Activated naive CD8-positive, alpha-beta T cell treated with anti-CD3 and anti-CD28 coated beads, Interleukin-2, amount 10 ng/mL, durations not matched to agents 7 days and 5 days (primary cell): ENCODE measurements at regions not wholly inside any gene's neighbourhood (a gene's known extent, or its start where the extent isn't known, plus 50 kb on each side); places are given as distances from the start of the nearest gene placed in this dataset.

Source experiments
- ATAC-seq: fragments of 150-1000 bp; cut with Tn5 transposase; one replicate; pipeline ENCODE4 v1.10.0; 2021; ENCODE audit warnings: low read depth, moderate library complexity
- POLR2A ChIA-PET: fragments of 350-600 bp; sonication (Branson Sonifier 250); formaldehyde crosslinking; loops from one replicate; lab custom pipeline; 2021; ENCODE audit warnings: antibody characterized with exemption; lab: Charles Lee
- DNase-seq: peaks from one replicate; pipeline ENCODE4 v3.0.0; 2021
- H3K27ac Mint-ChIP-seq: one replicate; pipeline ENCODE4 v1.8.0; 2022; ENCODE audit warnings: mild to moderate bottlenecking, mixed read lengths
- H3K27me3 Mint-ChIP-seq: one replicate; pipeline ENCODE4 v1.8.0; 2022; ENCODE audit warnings: mild to moderate bottlenecking, moderate library complexity, mixed read lengths
- H3K36me3 Mint-ChIP-seq: one replicate; pipeline ENCODE4 v1.8.0; 2021; ENCODE audit warnings: mild to moderate bottlenecking, mixed read lengths
- H3K4me1 Mint-ChIP-seq: one replicate; pipeline ENCODE4 v1.8.0; 2021; ENCODE audit warnings: mixed read lengths
- H3K4me3 Mint-ChIP-seq: one replicate; pipeline ENCODE4 v1.8.0; 2022; ENCODE audit warnings: mild to moderate bottlenecking, moderate library complexity, mixed read lengths
- H3K9me3 Mint-ChIP-seq: one replicate; pipeline ENCODE4 v1.8.0; 2021; ENCODE audit warnings: mixed read lengths

GRCh38 chr10:89118091-89118490, 89.0 kb downstream of the CH25H start:
- Mint-ChIP-seq H3K36me3 (no peaks in the 10 kb centered on the region), H3K4me3 (no peak overlapping the region), H3K4me1 (no peaks in the 10 kb centered on the region), H3K27ac (no peak overlapping the region), H3K9me3 (no peaks in the 10 kb centered on the region), H3K27me3 (peaks cover 35% of the 10 kb centered on the region)
- DNase-seq (no peak), ATAC-seq (no peak)
- POLR2A ChIA-PET, result interaction anchor here (0.7 kb wide), 1 partner anchor 362 kb away, joined by 3 read pairs; no protein-coding TSS in a partner anchor

- POLR2A ChIA-PET, result no interaction called here
- no peak for ATAC-seq
- Mint-ChIP-seq H3K27me3 (peaks cover 32% of the 10 kb centered on the region), H3K4me3 (no peak overlapping the region), H3K4me1 (no peaks in the 10 kb centered on the region), H3K27ac (no peak overlapping the region), H3K9me3 (no peaks in the 10 kb centered on the region), H3K36me3 (no peaks in the 10 kb centered on the region)
- no peak for DNase-seq
Measured at GRCh38 chr10:89115876-89116627, 91.1 kb downstream of the CH25H start.

- DNase-seq (no peak), ATAC-seq (no peak)
- Mint-ChIP-seq H3K36me3 (no peaks in the 10 kb centered on the region), H3K9me3 (no peaks in the 10 kb centered on the region), H3K4me1 (peaks cover 2% of the 10 kb centered on the region), H3K27me3 (peaks cover 32% of the 10 kb centered on the region), H3K27ac (no peak overlapping the region), H3K4me3 (no peak overlapping the region)
- POLR2A ChIA-PET, result no interaction called here
Measured at GRCh38 chr10:89114846-89115625, 92.1 kb downstream of the CH25H start.

GRCh38 chr10:89102735-89103134, 104.4 kb downstream of the CH25H start:
- Mint-ChIP-seq H3K27me3 (no peaks in the 10 kb centered on the region), H3K4me1 (peaks cover 6% of the 10 kb centered on the region), H3K36me3 (peaks cover 2% of the 10 kb centered on the region), H3K27ac (no peak overlapping the region), H3K9me3 (peaks cover 2% of the 10 kb centered on the region), H3K4me3 (no peak overlapping the region)
- ATAC-seq, result no peak
- DNase-seq, result no peak
- POLR2A ChIA-PET, result no interaction called here

- Mint-ChIP-seq H3K27ac (no peak overlapping the region), H3K4me3 (no peak overlapping the region)
- no peak for ATAC-seq
Measured at GRCh38 chr10:89101943-89102342, 105.2 kb downstream of the CH25H start.

GRCh38 chr10:89100680-89101079, 106.4 kb downstream of the CH25H start:
- H3K27ac Mint-ChIP-seq, result no peak overlapping the region
- H3K27me3 Mint-ChIP-seq, result no peaks in the 10 kb centered on the region
- H3K36me3 Mint-ChIP-seq, result no peaks in the 10 kb centered on the region
- no peak for DNase-seq
- no peaks in the 10 kb centered on the region for H3K9me3 Mint-ChIP-seq
- no peak overlapping the region for H3K4me3 Mint-ChIP-seq
- peaks cover 8% of the 10 kb centered on the region for H3K4me1 Mint-ChIP-seq
- POLR2A ChIA-PET, result no interaction called here
- no peak for ATAC-seq

More at GRCh38 chr10:89101943-89102342, 105.2 kb downstream of the CH25H start:
- Mint-ChIP-seq H3K9me3 (peaks cover 1% of the 10 kb centered on the region), H3K4me1 (peaks cover 8% of the 10 kb centered on the region), H3K36me3 (peaks cover 1% of the 10 kb centered on the region), H3K27me3 (no peaks in the 10 kb centered on the region)
- POLR2A ChIA-PET, result interaction anchor here (0.8 kb wide), 1 partner anchor 9 kb away, joined by 3 read pairs; no protein-coding TSS in a partner anchor
- no peak for DNase-seq

- no peak overlapping the region for H3K4me3 Mint-ChIP-seq
- DNase-seq, result no peak
- no peak overlapping the region for H3K27ac Mint-ChIP-seq
- H3K9me3 Mint-ChIP-seq, result no peaks in the 10 kb centered on the region
- no peaks in the 10 kb centered on the region for H3K27me3 Mint-ChIP-seq
- no peak for ATAC-seq
- peaks cover 13% of the 10 kb centered on the region for H3K4me1 Mint-ChIP-seq
- H3K36me3 Mint-ChIP-seq, result no peaks in the 10 kb centered on the region
- POLR2A ChIA-PET, result no interaction called here
Measured at GRCh38 chr10:89097226-89097625, 106.6 kb downstream of the FAS start.

GRCh38 chr10:89095701-89096391, 105.2 kb downstream of the FAS start:
- POLR2A ChIA-PET, result no interaction called here
- no peak for DNase-seq
- ATAC-seq, result no peak
- Mint-ChIP-seq H3K36me3 (peaks cover 2% of the 10 kb centered on the region), H3K9me3 (no peaks in the 10 kb centered on the region), H3K27ac (no peak overlapping the region), H3K27me3 (no peaks in the 10 kb centered on the region), H3K4me3 (no peak overlapping the region), H3K4me1 (peaks cover 24% of the 10 kb centered on the region)

GRCh38 chr10:89093728-89094127, 103.1 kb downstream of the FAS start:
- ATAC-seq (no peak), DNase-seq (no peak)
- POLR2A ChIA-PET, result no interaction called here
- no peaks in the 10 kb centered on the region for H3K27me3 Mint-ChIP-seq
- H3K36me3 Mint-ChIP-seq, result peaks cover 2% of the 10 kb centered on the region
- no peaks in the 10 kb centered on the region for H3K9me3 Mint-ChIP-seq
- H3K4me1 Mint-ChIP-seq, result peaks cover 28% of the 10 kb centered on the region
- H3K27ac Mint-ChIP-seq, result no peak overlapping the region
- no peak overlapping the region for H3K4me3 Mint-ChIP-seq

- Mint-ChIP-seq H3K27me3 (no peaks in the 10 kb centered on the region), H3K4me3 (no peak overlapping the region), H3K27ac (no peak overlapping the region), H3K9me3 (no peaks in the 10 kb centered on the region), H3K4me1 (peaks cover 24% of the 10 kb centered on the region), H3K36me3 (peaks cover 2% of the 10 kb centered on the region)
- DNase-seq (no peak), ATAC-seq (no peak)
- POLR2A ChIA-PET, result interaction anchor here (0.7 kb wide), 1 partner anchor 9 kb away, joined by 3 read pairs; no protein-coding TSS in a partner anchor
Measured at GRCh38 chr10:89092981-89093380, 102.4 kb downstream of the FAS start.

- no peak for ATAC-seq
- Mint-ChIP-seq H3K4me3 (no peak overlapping the region), H3K9me3 (no peaks in the 10 kb centered on the region), H3K27ac (no peak overlapping the region), H3K27me3 (no peaks in the 10 kb centered on the region), H3K4me1 (peaks cover 22% of the 10 kb centered on the region), H3K36me3 (peaks cover 2% of the 10 kb centered on the region)
- no peak for DNase-seq
- POLR2A ChIA-PET, result no interaction called here
Measured at GRCh38 chr10:89092439-89092838, 101.8 kb downstream of the FAS start.

GRCh38 chr10:89091496-89091895, 100.9 kb downstream of the FAS start:
- Mint-ChIP-seq H3K9me3 (no peaks in the 10 kb centered on the region), H3K4me3 (peak overlapping the region; percentile 37), H3K27me3 (no peaks in the 10 kb centered on the region), H3K36me3 (peaks cover 2% of the 10 kb centered on the region), H3K27ac (peak overlapping the region; percentile 56), H3K4me1 (peaks cover 22% of the 10 kb centered on the region)
- POLR2A ChIA-PET, result no interaction called here
- ATAC-seq (no peak), DNase-seq (no peak)

- ATAC-seq, result no peak
- Mint-ChIP-seq H3K36me3 (peaks cover 2% of the 10 kb centered on the region), H3K27me3 (no peaks in the 10 kb centered on the region), H3K27ac (peak overlapping the region; percentile 56), H3K4me1 (peaks cover 22% of the 10 kb centered on the region), H3K9me3 (no peaks in the 10 kb centered on the region), H3K4me3 (peak overlapping the region; percentile 37)
- POLR2A ChIA-PET, result no interaction called here
- no peak for DNase-seq
Measured at GRCh38 chr10:89090756-89091445, 100.3 kb downstream of the FAS start.
